Neuronal stem cell (in vitro differentiated cells): ENCODE measurements at regions not wholly inside any gene's neighbourhood (a gene's known extent, or its start where the extent isn't known, plus 50 kb on each side); places are given as distances from the start of the nearest gene placed in this dataset.
"Not testable (repeated sequence)": the region's sequence is repeated elsewhere in the genome, so short reads cannot be mapped to it uniquely, and the experiment has no call there.

ENCODE experiments used
- DNase-seq: peaks from one replicate; pipeline ENCODE4 v3.0.0-alpha.2; 2013; ENCODE audit warnings: low spot score
- H2AFZ ChIP-seq: one replicate; pipeline ENCODE4 v1.6.1; 2013; ENCODE audit warnings: mild to moderate bottlenecking, low read length, inconsistent platforms
- H2AK5ac ChIP-seq: 2 replicates; pipeline ENCODE4 v1.6.1; 2013; ENCODE audit warnings: low read depth, mild to moderate bottlenecking, inconsistent platforms, low read length, moderate library complexity, mixed read lengths
- H2BK120ac ChIP-seq: 2 replicates; pipeline ENCODE4 v1.6.1; 2013; ENCODE audit warnings: low read depth, mild to moderate bottlenecking, inconsistent platforms, low read length, moderate library complexity, mixed read lengths
- H2BK12ac ChIP-seq: one replicate; pipeline ENCODE4 v1.6.1; 2013; ENCODE audit warnings: low read length, inconsistent platforms
- H2BK15ac ChIP-seq: 2 replicates; pipeline ENCODE4 v1.6.1; 2013; ENCODE audit warnings: mild to moderate bottlenecking, low read length, inconsistent platforms, mixed read lengths
- H2BK5ac ChIP-seq: one replicate; pipeline ENCODE4 v1.6.1; 2013; ENCODE audit warnings: inconsistent platforms, mild to moderate bottlenecking, low read length, moderate library complexity
- H3K14ac ChIP-seq: one replicate; pipeline ENCODE4 v1.6.1; 2013; ENCODE audit warnings: low read length, inconsistent platforms
- H3K18ac ChIP-seq: 2 replicates; pipeline ENCODE4 v1.6.1; 2013; ENCODE audit warnings: low read length, inconsistent platforms
- H3K23ac ChIP-seq: 2 replicates; pipeline ENCODE4 v1.6.1; 2013; ENCODE audit warnings: low read depth, mild to moderate bottlenecking, mixed read lengths, low read length, inconsistent platforms; ENCODE audit not compliant: poor library complexity
- H3K27ac ChIP-seq: replicated peaks from 3 replicates; pipeline ENCODE4 v1.5.1; 2013; ENCODE audit warnings: low read length, inconsistent platforms
- H3K27me3 ChIP-seq, 3 experiments: 2 replicates each; pipeline ENCODE4 v1.6.1; 2013; ENCODE audit warnings: low read length in 3 of 3, mild to moderate bottlenecking in 2 of 3, inconsistent platforms in 1 of 3, low read depth in 1 of 3, mixed read lengths in 1 of 3, moderate library complexity in 1 of 3; ENCODE audit not compliant: control insufficient read depth in 3 of 3, insufficient read depth in 3 of 3
- H3K36me3 ChIP-seq, 2 donors: replicated peaks in 1 of 2; 2 replicates each; pipeline ENCODE4 v1.6.1; 2013; ENCODE audit warnings: low read length in 2 of 2; ENCODE audit not compliant: control insufficient read depth in 2 of 2, insufficient read depth in 2 of 2
- H3K4ac ChIP-seq: 2 replicates; pipeline ENCODE4 v1.6.1; 2013; ENCODE audit warnings: inconsistent platforms, mild to moderate bottlenecking, low read length, moderate library complexity
- H3K4me1 ChIP-seq, 2 donors: 1 replicate in 1 of 2; 2 replicates in 1 of 2; pipeline ENCODE4 v1.6.1; 2013; ENCODE audit warnings: low read length in 2 of 2, low read depth in 1 of 2; ENCODE audit not compliant: control insufficient read depth in 2 of 2, insufficient read depth in 1 of 2
- H3K4me2 ChIP-seq: one replicate; pipeline ENCODE4 v1.6.1; 2013; ENCODE audit warnings: mild to moderate bottlenecking, low read length, inconsistent platforms; ENCODE audit not compliant: insufficient read depth, poor library complexity, severe bottlenecking
- H3K4me3 ChIP-seq, 2 donors: 2 replicates each; pipeline ENCODE4 v1.5.1; 2013; ENCODE audit warnings: low read length in 2 of 2, mild to moderate bottlenecking in 2 of 2, inconsistent platforms in 1 of 2, moderate library complexity in 1 of 2
- H3K79me1 ChIP-seq: one replicate; pipeline ENCODE4 v1.6.1; 2013; ENCODE audit warnings: low read depth, mild to moderate bottlenecking, inconsistent platforms, low read length, moderate library complexity
- H3K9ac ChIP-seq: one replicate; pipeline ENCODE4 v1.6.1; 2013; ENCODE audit warnings: mild to moderate bottlenecking, low read depth, low read length, inconsistent platforms; ENCODE audit not compliant: poor library complexity
- H3K9me3 ChIP-seq, 2 donors: replicated peaks in 1 of 2; 2 replicates each; pipeline versions ENCODE3 to v1.6.1; 2013; ENCODE audit warnings: low read length in 2 of 2, mild to moderate bottlenecking in 2 of 2, inconsistent platforms in 1 of 2, low read depth in 1 of 2, mixed read lengths in 1 of 2, moderate library complexity in 1 of 2; ENCODE audit not compliant: control insufficient read depth in 2 of 2, insufficient read depth in 1 of 2
- H4K8ac ChIP-seq: one replicate; pipeline ENCODE4 v1.6.1; 2013; ENCODE audit warnings: low read depth, mild to moderate bottlenecking, inconsistent platforms, low read length, moderate library complexity
- H4K91ac ChIP-seq: one replicate; pipeline ENCODE4 v1.6.1; 2013; ENCODE audit warnings: low read length, low read depth, mild to moderate bottlenecking, inconsistent platforms; ENCODE audit not compliant: poor library complexity
- WGBS, 2 donors: extraction: QIAGEN DNeasy Blood & Tissue Kit; methylation state at CpG; one replicate each; pipeline ENCODE4 v1.1.7; 2013; ENCODE audit warnings: missing lambda C conversion rate in 2 of 2, mixed read lengths in 1 of 2; ENCODE audit not compliant: insufficient read length in 2 of 2, insufficient replicate concordance in 1 of 2; ENCODE audit errors: extremely low coverage in 2 of 2; 5-methylcytosine and 5-hydroxymethylcytosine counted together

DNA sequence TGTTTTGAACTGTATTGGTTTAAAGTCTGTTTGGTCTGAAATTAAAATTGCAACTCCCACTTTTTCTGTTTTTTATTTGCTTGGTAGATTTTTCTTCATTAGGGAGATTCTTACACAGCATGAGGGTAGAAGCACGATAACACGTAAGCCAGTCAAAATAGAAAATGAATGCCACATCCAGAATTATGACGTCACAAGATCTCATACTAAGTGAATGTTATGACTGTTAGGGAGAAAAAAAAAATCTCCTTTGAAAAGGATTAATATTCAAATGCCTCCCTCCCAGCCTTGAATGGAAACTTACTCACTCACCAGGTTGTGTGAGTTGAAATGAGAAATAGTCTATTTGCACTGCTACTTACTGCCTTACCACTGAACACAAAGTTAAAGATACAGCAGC lies 670.8 kb downstream of the TFAP2A start:
- H3K4me2 ChIP-seq, result no peak overlapping the region
- H2BK12ac ChIP-seq, result no peak overlapping the region
- no peak overlapping the region for H4K91ac ChIP-seq
- no peaks in the 10 kb centered on the region for H3K4me1 ChIP-seq
- H2BK15ac ChIP-seq, result no peak overlapping the region
- no peak overlapping the region for H3K4me3 ChIP-seq
- H3K79me1 ChIP-seq, result no peaks in the 10 kb centered on the region
- H3K18ac ChIP-seq, result no peak overlapping the region
- DNase-seq, result no peak
- no CpG with 5 or more reads among the region's 3 CpGs for WGBS, 2 donors
- no peak overlapping the region for H2AK5ac ChIP-seq
- H3K27ac ChIP-seq, result no peak overlapping the region
- no peak overlapping the region for H3K9ac ChIP-seq
- no peak overlapping the region for H2BK120ac ChIP-seq
- no peak overlapping the region for H3K23ac ChIP-seq
- no peaks in the 10 kb centered on the region for H3K9me3 ChIP-seq
- H2AFZ ChIP-seq, result no peak overlapping the region
- H2BK5ac ChIP-seq, result no peak overlapping the region
- no peak overlapping the region for H3K14ac ChIP-seq
- H3K27me3 ChIP-seq, result no peaks in the 10 kb centered on the region
- H3K36me3 ChIP-seq, result no peaks in the 10 kb centered on the region
- no peak overlapping the region for H3K4ac ChIP-seq
- no peak overlapping the region for H4K8ac ChIP-seq

DNA sequence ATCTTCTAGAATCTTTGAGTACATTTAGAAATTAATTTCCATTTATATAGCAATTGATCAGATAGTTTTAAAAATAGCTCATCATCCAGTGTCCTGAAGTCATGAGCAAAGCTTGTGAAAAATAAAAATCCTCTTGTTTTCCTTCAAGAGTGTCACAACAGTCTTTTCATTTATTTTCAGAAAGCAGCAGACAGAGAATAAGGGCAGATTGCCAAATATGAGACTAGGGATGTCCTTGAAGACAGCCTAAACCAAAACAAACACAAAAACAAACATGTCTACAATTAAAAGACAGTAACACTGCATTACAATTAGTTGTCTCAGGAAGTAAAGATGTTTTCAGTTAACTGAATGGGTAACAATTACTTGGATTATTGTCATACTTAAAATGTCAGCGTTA lies 682.8 kb downstream of the TFAP2A start:
- no peak for DNase-seq
- H4K91ac ChIP-seq, result no peak overlapping the region
- no CpG with 5 or more reads among the region's 1 CpG for WGBS, 2 donors

GRCh38 chr6:9725776-9726175 lies 689.1 kb downstream of the TFAP2A start:
- H3K79me1 ChIP-seq, H3K4ac ChIP-seq, H3K9ac ChIP-seq, H3K27ac ChIP-seq, H2AK5ac ChIP-seq, H2BK5ac ChIP-seq, H3K23ac ChIP-seq, H3K36me3 ChIP-seq, H3K18ac ChIP-seq, H3K4me3 ChIP-seq, H2AFZ ChIP-seq, H2BK120ac ChIP-seq, H3K9me3 ChIP-seq, H3K27me3 ChIP-seq, H4K8ac ChIP-seq, H2BK15ac ChIP-seq, H3K14ac ChIP-seq, DNase-seq, H4K91ac ChIP-seq, H3K4me1 ChIP-seq, H3K4me2 ChIP-seq, H2BK12ac ChIP-seq: not testable (repeated sequence)
- no CpG with 5 or more reads among the region's 3 CpGs for WGBS, 2 donors

More for the DNA sequence above, 682.8 kb downstream of the TFAP2A start:
- Histone ChIP-seq H3K9me3 (no peaks in the 10 kb centered on the region), H2BK12ac (no peak overlapping the region), H3K14ac (no peak overlapping the region), H3K27ac (no peak overlapping the region), H3K18ac (no peak overlapping the region), H3K23ac (no peak overlapping the region), H3K27me3 (no peaks in the 10 kb centered on the region), H2BK120ac (no peak overlapping the region), H3K36me3 (no peaks in the 10 kb centered on the region), H2BK15ac (no peak overlapping the region), H2AK5ac (no peak overlapping the region), H2BK5ac (no peak overlapping the region), H2AFZ (no peak overlapping the region), H3K4me3 (no peak overlapping the region), H4K8ac (no peak overlapping the region), H3K4ac (no peak overlapping the region), H3K9ac (no peak overlapping the region), H3K4me1 (peaks cover 0 to 2% of the 10 kb centered on the region in 2 donors), H3K4me2 (no peak overlapping the region), H3K79me1 (no peaks in the 10 kb centered on the region)

- no peak overlapping the region for H3K4me3 ChIP-seq
- H4K91ac ChIP-seq, result no peak overlapping the region
- no peak overlapping the region for H3K4ac ChIP-seq
- no peak overlapping the region for H3K27ac ChIP-seq
- no peaks in the 10 kb centered on the region for H3K27me3 ChIP-seq
- DNase-seq, result no peak
- no peaks in the 10 kb centered on the region for H3K79me1 ChIP-seq
- no peak overlapping the region for H3K23ac ChIP-seq
- no peak overlapping the region for H3K18ac ChIP-seq
- H3K4me1 ChIP-seq, result no peaks in the 10 kb centered on the region
- H2BK5ac ChIP-seq, result no peak overlapping the region
- no peak overlapping the region for H2BK15ac ChIP-seq
- no peak overlapping the region for H2BK120ac ChIP-seq
- H2AFZ ChIP-seq, result no peak overlapping the region
- no CpG with 5 or more reads among the region's 3 CpGs for WGBS, 2 donors
- H2BK12ac ChIP-seq, result no peak overlapping the region
- H2AK5ac ChIP-seq, result no peak overlapping the region
- no peak overlapping the region for H4K8ac ChIP-seq
- no peak overlapping the region for H3K9ac ChIP-seq
- H3K36me3 ChIP-seq, result no peaks in the 10 kb centered on the region
- no peak overlapping the region for H3K4me2 ChIP-seq
- no peak overlapping the region for H3K14ac ChIP-seq
- H3K9me3 ChIP-seq, result peaks cover 0 to 1% of the 10 kb centered on the region in 2 donors
Observed at GRCh38 chr6:9717568-9717967, 697.3 kb downstream of the TFAP2A start.
